Inflammatory macrophage (primary cell): ENCODE measurements at regions not wholly inside any gene's neighbourhood (a gene's known extent, or its start where the extent isn't known, plus 50 kb on each side); places are given as distances from the start of the nearest gene placed in this dataset.
"Not testable (repeated sequence)": the region's sequence is repeated elsewhere in the genome, so short reads cannot be mapped to it uniquely, and the experiment has no call there.

Experiments
- DNase-seq, 2 donors: peaks; one replicate each; pipeline ENCODE4 v3.0.0-alpha.2; 2020 to 2022

GRCh38 chr9:78985084-78985738 lies 586.6 kb upstream of the TLE4 start:
- no peak for DNase-seq

- no peak for DNase-seq
These were observed 585.3 kb upstream of the TLE4 start for GRCh38 chr9:78986446-78986845.

GRCh38 chr9:78989031-78989658 lies 582.6 kb upstream of the TLE4 start:
- no peak for DNase-seq

GRCh38 chr9:78994471-78994870 lies 577.3 kb upstream of the TLE4 start:
- DNase-seq: no peak

GRCh38 chr9:78994974-78995373 lies 576.8 kb upstream of the TLE4 start:
- DNase-seq: not testable (repeated sequence)

- no peak for DNase-seq
These were observed 574.5 kb upstream of the TLE4 start for GRCh38 chr9:78997296-78997695.

GRCh38 chr9:79000230-79001002 lies 571.3 kb upstream of the TLE4 start:
- no peak for DNase-seq

- DNase-seq: no peak
These were observed 570.8 kb upstream of the TLE4 start for GRCh38 chr9:79001012-79001411.

GRCh38 chr9:79003514-79003913 lies 568.3 kb upstream of the TLE4 start:
- DNase-seq: no peak

- no peak for DNase-seq
These were observed 567.7 kb upstream of the TLE4 start for GRCh38 chr9:79004032-79004431.

GRCh38 chr9:79006546-79006945 lies 565.2 kb upstream of the TLE4 start:
- DNase-seq: no peak

GRCh38 chr9:79007701-79008483 lies 563.9 kb upstream of the TLE4 start:
- no peak for DNase-seq

GRCh38 chr9:79008916-79009315 lies 562.8 kb upstream of the TLE4 start:
- no peak for DNase-seq

GRCh38 chr9:79011461-79011860 lies 560.3 kb upstream of the TLE4 start:
- DNase-seq: no peak

- no peak for DNase-seq
These were observed 559.2 kb upstream of the TLE4 start for GRCh38 chr9:79012561-79012960.

GRCh38 chr9:79013715-79014610 lies 557.8 kb upstream of the TLE4 start:
- no peak for DNase-seq

- no peak for DNase-seq
These were observed 556.7 kb upstream of the TLE4 start for GRCh38 chr9:79014929-79015699.

GRCh38 chr9:79015951-79016350 lies 555.8 kb upstream of the TLE4 start:
- no peak for DNase-seq

- no peak for DNase-seq
These were observed 551.5 kb upstream of the TLE4 start for GRCh38 chr9:79020276-79020675.

- no peak for DNase-seq
These were observed 550.7 kb upstream of the TLE4 start for GRCh38 chr9:79021084-79021483.

GRCh38 chr9:79023134-79023580 lies 548.6 kb upstream of the TLE4 start:
- no peak for DNase-seq
